ENCODE measurements at regions not wholly inside any gene's neighbourhood (a gene's known extent, or its start where the extent isn't known, plus 50 kb on each side); places are given as distances from the start of the nearest gene placed in this dataset.

DNA sequence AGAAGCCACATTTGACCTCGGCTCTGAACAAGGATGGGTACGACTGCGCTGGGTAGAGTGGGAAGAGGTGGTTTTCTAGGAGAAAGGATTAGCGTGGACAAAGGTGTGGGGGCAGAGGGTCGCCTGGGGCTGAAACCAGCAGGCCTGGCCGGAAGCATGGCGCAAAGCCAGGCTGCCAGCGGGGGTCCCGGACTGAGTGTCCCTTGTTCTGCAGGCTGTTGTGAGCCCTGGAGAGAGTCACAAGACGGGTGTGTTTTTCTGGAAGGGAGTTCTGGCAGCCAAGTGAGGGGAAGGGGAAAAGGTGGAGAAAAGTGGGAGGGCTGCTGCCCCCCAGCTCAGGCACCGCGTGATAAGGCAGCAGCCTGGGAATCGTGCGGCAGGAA lies 98.5 kb upstream of the MEF2A start:
- TF ChIP-seq, protein P1, sequence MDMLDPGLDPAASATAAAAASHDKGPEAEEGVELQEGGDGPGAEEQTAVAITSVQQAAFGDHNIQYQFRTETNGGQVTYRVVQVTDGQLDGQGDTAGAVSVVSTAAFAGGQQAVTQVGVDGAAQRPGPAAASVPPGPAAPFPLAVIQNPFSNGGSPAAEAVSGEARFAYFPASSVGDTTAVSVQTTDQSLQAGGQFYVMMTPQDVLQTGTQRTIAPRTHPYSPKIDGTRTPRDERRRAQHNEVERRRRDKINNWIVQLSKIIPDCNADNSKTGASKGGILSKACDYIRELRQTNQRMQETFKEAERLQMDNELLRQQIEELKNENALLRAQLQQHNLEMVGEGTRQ (CRISPR knock-in tag; IDR thresholded peaks at IDR 0.05): no peak
- TF ChIP-seq ZNF138 (CRISPR knock-in tag; conservative IDR thresholded peaks at IDR 0.05) (no peak), NR1H2 (CRISPR knock-in tag; IDR thresholded peaks at IDR 0.05) (no peak), MXD4 (CRISPR knock-in tag; IDR thresholded peaks at IDR 0.05; ENCODE audit: borderline replicate concordance) (no peak), SP1 (CRISPR knock-in tag; conservative IDR thresholded peaks at IDR 0.05) (no peak), FOXP1 (CRISPR knock-in tag; IDR thresholded peaks at IDR 0.05; ENCODE audit: borderline replicate concordance) (no peak), SOX15 (CRISPR knock-in tag; IDR thresholded peaks at IDR 0.05) (no peak)
- TF ChIP-seq, protein P2, sequence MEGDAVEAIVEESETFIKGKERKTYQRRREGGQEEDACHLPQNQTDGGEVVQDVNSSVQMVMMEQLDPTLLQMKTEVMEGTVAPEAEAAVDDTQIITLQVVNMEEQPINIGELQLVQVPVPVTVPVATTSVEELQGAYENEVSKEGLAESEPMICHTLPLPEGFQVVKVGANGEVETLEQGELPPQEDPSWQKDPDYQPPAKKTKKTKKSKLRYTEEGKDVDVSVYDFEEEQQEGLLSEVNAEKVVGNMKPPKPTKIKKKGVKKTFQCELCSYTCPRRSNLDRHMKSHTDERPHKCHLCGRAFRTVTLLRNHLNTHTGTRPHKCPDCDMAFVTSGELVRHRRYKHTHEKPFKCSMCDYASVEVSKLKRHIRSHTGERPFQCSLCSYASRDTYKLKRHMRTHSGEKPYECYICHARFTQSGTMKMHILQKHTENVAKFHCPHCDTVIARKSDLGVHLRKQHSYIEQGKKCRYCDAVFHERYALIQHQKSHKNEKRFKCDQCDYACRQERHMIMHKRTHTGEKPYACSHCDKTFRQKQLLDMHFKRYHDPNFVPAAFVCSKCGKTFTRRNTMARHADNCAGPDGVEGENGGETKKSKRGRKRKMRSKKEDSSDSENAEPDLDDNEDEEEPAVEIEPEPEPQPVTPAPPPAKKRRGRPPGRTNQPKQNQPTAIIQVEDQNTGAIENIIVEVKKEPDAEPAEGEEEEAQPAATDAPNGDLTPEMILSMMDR (IDR thresholded peaks at IDR 0.05): no peak

Data from WTC11 (cell line).